CD4-positive, alpha-beta T cell treated with Interleukin-17A for 4 hours (primary cell): ENCODE measurements at regions not wholly inside any gene's neighbourhood (a gene's known extent, or its start where the extent isn't known, plus 50 kb on each side); places are given as distances from the start of the nearest gene placed in this dataset.
"Not testable (repeated sequence)": the region's sequence is repeated elsewhere in the genome, so short reads cannot be mapped to it uniquely, and the experiment has no call there.

Experiments
- DNase-seq: peaks from one replicate; pipeline ENCODE4 v3.0.0-alpha.2; 2020; ENCODE audit warnings: mixed read lengths

- not testable (repeated sequence) for DNase-seq
Measured at GRCh38 chr1:817071-817599, 106.6 kb upstream of the SAMD11 start.

GRCh38 chr1:817658-818617, 105.8 kb upstream of the SAMD11 start:
- not testable (repeated sequence) for DNase-seq

- no peak for DNase-seq
Measured at GRCh38 chr1:818618-819291, 105.0 kb upstream of the SAMD11 start.

GRCh38 chr1:820962-821361, 102.8 kb upstream of the SAMD11 start:
- DNase-seq = no peak

GRCh38 chr1:826808-827207, 96.9 kb upstream of the SAMD11 start:
- not testable (repeated sequence) for DNase-seq

GRCh38 chr1:827211-828063, 96.3 kb upstream of the SAMD11 start:
- peak; percentile 98 for DNase-seq

GRCh38 chr1:829324-829723, 94.4 kb upstream of the SAMD11 start:
- DNase-seq = not testable (repeated sequence)

- not testable (repeated sequence) for DNase-seq
Measured at GRCh38 chr1:829932-830331, 93.8 kb upstream of the SAMD11 start.

GRCh38 chr1:830750-831149, 93.0 kb upstream of the SAMD11 start:
- DNase-seq = not testable (repeated sequence)

- no peak for DNase-seq
Measured at GRCh38 chr1:831522-831921, 92.2 kb upstream of the SAMD11 start.

GRCh38 chr1:832136-832535, 91.6 kb upstream of the SAMD11 start:
- DNase-seq = no peak

GRCh38 chr1:833226-833625, 90.5 kb upstream of the SAMD11 start:
- DNase-seq = not testable (repeated sequence)

GRCh38 chr1:835509-835908, 88.2 kb upstream of the SAMD11 start:
- DNase-seq = not testable (repeated sequence)

GRCh38 chr1:837601-838000, 86.1 kb upstream of the SAMD11 start:
- DNase-seq = not testable (repeated sequence)

- DNase-seq = not testable (repeated sequence)
Measured at GRCh38 chr1:838291-838690, 85.4 kb upstream of the SAMD11 start.

GRCh38 chr1:840592-840991, 83.1 kb upstream of the SAMD11 start:
- DNase-seq = not testable (repeated sequence)

GRCh38 chr1:841671-842425, 81.9 kb upstream of the SAMD11 start:
- DNase-seq = not testable (repeated sequence)

GRCh38 chr1:842799-843198, 80.9 kb upstream of the SAMD11 start:
- DNase-seq = peak; percentile 32

GRCh38 chr1:843946-844345, 79.8 kb upstream of the SAMD11 start:
- DNase-seq = not testable (repeated sequence)

- peak; percentile 69 for DNase-seq
Measured at GRCh38 chr1:844472-845026, 79.2 kb upstream of the SAMD11 start.

- DNase-seq = not testable (repeated sequence)
Measured at GRCh38 chr1:845641-846040, 78.1 kb upstream of the SAMD11 start.
